A673 (cell line): ENCODE measurements at regions not wholly inside any gene's neighbourhood (a gene's known extent, or its start where the extent isn't known, plus 50 kb on each side); places are given as distances from the start of the nearest gene placed in this dataset.

Experiments
- BruUV-seq: library from RNA; stranded (reverse); fragments of 400-500 nt; replicated peaks from 2 replicates; lab custom pipeline; 2021; lab: Mats Ljungman, UMichigan
- CTCF ChIA-PET: fragments of 300-600 bp; sonication (Branson Sonifier 250); formaldehyde crosslinking; loops from one replicate; lab custom pipeline; 2022; ENCODE audit warnings: antibody characterized with exemption; lab: Charles Lee
- POLR2A ChIA-PET: fragments of 300-600 bp; sonication (Branson Sonifier 250); formaldehyde crosslinking; loops from one replicate; lab custom pipeline; 2022; ENCODE audit warnings: antibody characterized with exemption; ENCODE audit not compliant: low non-redundant PET; lab: Charles Lee
- DNase-seq: peaks from one replicate; pipeline ENCODE4 v3.0.0-alpha.2; 2015; ENCODE audit warnings: low spot score
- H3K27ac ChIP-seq: fragments of 200-600 bp; sonication (generic); 2 replicates; pipeline ENCODE4 v1.5.1; 2016; ENCODE audit warnings: mixed run types, low read depth, mild to moderate bottlenecking, mixed read lengths, antibody characterized with exemption, low read length; ENCODE audit not compliant: poor library complexity, severe bottlenecking
- H3K27me3 ChIP-seq: fragments of 200-600 bp; sonication (generic); replicated peaks from 2 replicates; pipeline ENCODE4 v1.6.1; 2017; ENCODE audit warnings: mixed run types, low read depth, mild to moderate bottlenecking, mixed read lengths, antibody characterized with exemption, low read length; ENCODE audit not compliant: insufficient read depth, poor library complexity
- H3K36me3 ChIP-seq: fragments of 200-600 bp; sonication (generic); 2 replicates; pipeline ENCODE4 v1.6.1; 2016; ENCODE audit warnings: mixed run types, mild to moderate bottlenecking, mixed read lengths, antibody characterized with exemption, low read length; ENCODE audit not compliant: insufficient read depth, poor library complexity, severe bottlenecking
- H3K4me1 ChIP-seq: fragments of 200-600 bp; sonication (generic); 2 replicates; pipeline ENCODE4 v1.6.1; 2017; ENCODE audit warnings: mixed run types, mild to moderate bottlenecking, mixed read lengths, antibody characterized with exemption, low read length; ENCODE audit not compliant: insufficient read depth, poor library complexity, severe bottlenecking
- H3K4me3 ChIP-seq: fragments of 200-600 bp; sonication (generic); 2 replicates; pipeline ENCODE4 v1.5.1; 2016; ENCODE audit warnings: low read depth, mixed run types, mild to moderate bottlenecking, mixed read lengths, low read length; ENCODE audit not compliant: poor library complexity, severe bottlenecking
- H3K9me3 ChIP-seq: fragments of 200-600 bp; sonication (generic); 2 replicates; pipeline ENCODE4 v1.6.1; 2016; ENCODE audit warnings: mixed run types, low read depth, mild to moderate bottlenecking, mixed read lengths, antibody characterized with exemption, low read length; ENCODE audit not compliant: poor library complexity, severe bottlenecking
- EZH2 ChIP-seq: fragments of 200-600 bp; sonication (generic); IDR thresholded peaks from 2 replicates; pipeline ENCODE4 v1.6.1; 2017; ENCODE audit warnings: borderline replicate concordance, low read depth, mild to moderate bottlenecking, mixed read lengths, antibody characterized with exemption, low read length; ENCODE audit not compliant: poor library complexity, severe bottlenecking
- intact Hi-C: fragments of 100-400 bp; cut with micrococcal nuclease; formaldehyde crosslinking; loops from one replicate; pipeline ENCODE4 v1.10.0; 2022; ENCODE audit not compliant: unreplicated experiment
- TF ChIP-seq, protein P1 (sequence below): fragments of 300-800, 200-600 bp; sonication (generic); conservative IDR thresholded peaks from 2 replicates; pipeline ENCODE4 v1.5.1; 2017; ENCODE audit warnings: low read depth, mild to moderate bottlenecking, antibody characterized with exemption, low read length, moderate library complexity, mixed read lengths

DNA sequence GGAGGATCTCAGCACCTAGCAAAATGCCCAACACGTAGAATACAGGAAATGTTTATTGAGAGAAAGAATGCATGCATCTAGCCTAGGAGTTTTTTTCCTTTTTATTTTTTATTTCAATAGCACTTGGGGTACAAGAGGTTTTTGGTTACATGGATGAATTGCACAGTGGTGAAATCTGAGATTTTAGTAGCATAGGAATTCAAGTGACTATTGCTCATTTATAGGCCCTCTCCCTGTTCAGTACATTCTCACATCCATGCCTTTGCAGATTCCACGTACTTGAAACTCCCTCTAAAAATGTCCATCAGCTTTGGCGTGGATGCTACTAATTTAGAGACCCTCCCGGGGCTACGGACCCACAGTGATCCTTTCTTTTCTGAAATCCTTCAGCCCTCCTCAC lies 61.7 kb upstream of the PIAS1 start:
- no peak for TF ChIP-seq EZH2
- TF ChIP-seq, protein P1, sequence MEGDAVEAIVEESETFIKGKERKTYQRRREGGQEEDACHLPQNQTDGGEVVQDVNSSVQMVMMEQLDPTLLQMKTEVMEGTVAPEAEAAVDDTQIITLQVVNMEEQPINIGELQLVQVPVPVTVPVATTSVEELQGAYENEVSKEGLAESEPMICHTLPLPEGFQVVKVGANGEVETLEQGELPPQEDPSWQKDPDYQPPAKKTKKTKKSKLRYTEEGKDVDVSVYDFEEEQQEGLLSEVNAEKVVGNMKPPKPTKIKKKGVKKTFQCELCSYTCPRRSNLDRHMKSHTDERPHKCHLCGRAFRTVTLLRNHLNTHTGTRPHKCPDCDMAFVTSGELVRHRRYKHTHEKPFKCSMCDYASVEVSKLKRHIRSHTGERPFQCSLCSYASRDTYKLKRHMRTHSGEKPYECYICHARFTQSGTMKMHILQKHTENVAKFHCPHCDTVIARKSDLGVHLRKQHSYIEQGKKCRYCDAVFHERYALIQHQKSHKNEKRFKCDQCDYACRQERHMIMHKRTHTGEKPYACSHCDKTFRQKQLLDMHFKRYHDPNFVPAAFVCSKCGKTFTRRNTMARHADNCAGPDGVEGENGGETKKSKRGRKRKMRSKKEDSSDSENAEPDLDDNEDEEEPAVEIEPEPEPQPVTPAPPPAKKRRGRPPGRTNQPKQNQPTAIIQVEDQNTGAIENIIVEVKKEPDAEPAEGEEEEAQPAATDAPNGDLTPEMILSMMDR, result no peak
- no peak overlapping the region for H3K27ac ChIP-seq
- no peak for DNase-seq
- intact Hi-C loops, result no loop called here
- CTCF ChIA-PET, result no interaction called here
- H3K4me3 ChIP-seq, result no peak overlapping the region
- POLR2A ChIA-PET, result no interaction called here
- no peaks in the 10 kb centered on the region for H3K9me3 ChIP-seq
- no TSS peak for BruUV-seq
- no peaks in the 10 kb centered on the region for H3K4me1 ChIP-seq
- peaks cover 17% of the 10 kb centered on the region for H3K27me3 ChIP-seq
- no peaks in the 10 kb centered on the region for H3K36me3 ChIP-seq

DNA sequence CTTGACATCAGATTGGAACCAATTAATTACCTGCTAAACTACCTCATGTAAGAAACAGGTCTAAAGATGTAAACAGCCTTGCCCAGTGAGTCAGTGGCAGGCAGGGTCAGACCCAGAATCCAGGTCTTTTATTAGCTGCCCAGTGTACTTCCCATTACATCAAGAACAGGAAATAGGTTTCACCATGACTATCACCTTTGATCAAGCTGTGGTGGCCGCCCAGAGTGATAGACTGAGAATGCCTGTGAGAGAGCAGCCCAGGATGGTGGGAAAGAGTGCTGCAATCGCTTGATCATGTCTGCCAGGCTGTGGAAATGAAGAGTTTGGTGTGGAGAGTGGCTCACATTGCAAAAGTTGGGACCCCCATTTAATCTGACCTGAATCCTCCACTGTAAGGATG lies 61.3 kb upstream of the PIAS1 start:
- peaks cover 13% of the 10 kb centered on the region for H3K27me3 ChIP-seq
- intact Hi-C loops, result no loop called here
- BruUV-seq, result no TSS peak
- no peak for DNase-seq
- CTCF ChIA-PET, result no interaction called here
- POLR2A ChIA-PET, result no interaction called here
- no peaks in the 10 kb centered on the region for H3K36me3 ChIP-seq
- H3K4me1 ChIP-seq, result no peaks in the 10 kb centered on the region
- no peaks in the 10 kb centered on the region for H3K9me3 ChIP-seq
- H3K4me3 ChIP-seq, result no peak overlapping the region
- no peak for TF ChIP-seq EZH2
- TF ChIP-seq, protein P1, result no peak
- no peak overlapping the region for H3K27ac ChIP-seq

DNA sequence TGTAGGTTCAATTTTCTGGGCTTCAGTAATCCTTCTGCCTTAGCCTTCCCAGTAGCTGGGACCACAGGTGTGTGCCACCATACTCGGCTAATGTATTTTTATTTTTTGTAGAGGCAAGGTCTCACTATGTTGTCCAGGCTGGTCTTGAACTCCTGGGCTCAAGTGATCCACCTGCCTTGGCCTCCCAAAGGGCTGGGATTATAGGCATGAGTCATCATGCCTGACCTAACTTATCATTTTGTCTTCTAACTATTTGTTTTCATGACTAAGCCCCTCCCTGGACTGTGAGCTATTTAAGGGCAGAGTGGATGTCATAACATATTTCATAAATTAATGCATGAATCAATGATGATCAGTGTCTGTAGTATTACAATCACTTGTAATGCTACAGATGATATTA lies 56.1 kb upstream of the PIAS1 start:
- TF ChIP-seq, protein P1, result no peak
- no peak for TF ChIP-seq EZH2
- no TSS peak for BruUV-seq
- no peak for DNase-seq
- ChIA-PET CTCF (no interaction called here), POLR2A (no interaction called here)
- intact Hi-C loops, result no loop called here
- H3K4me1 ChIP-seq, result peaks cover 11% of the 10 kb centered on the region
- H3K36me3 ChIP-seq, result no peaks in the 10 kb centered on the region
- no peak overlapping the region for H3K27ac ChIP-seq
- no peak overlapping the region for H3K4me3 ChIP-seq
- no peaks in the 10 kb centered on the region for H3K27me3 ChIP-seq
- no peaks in the 10 kb centered on the region for H3K9me3 ChIP-seq
